Heart left ventricle (tissue), 13 donors: ENCODE measurements at regions not wholly inside any gene's neighbourhood (a gene's known extent, or its start where the extent isn't known, plus 50 kb on each side); places are given as distances from the start of the nearest gene placed in this dataset.

Experiments used
- POLR2A ChIP-seq, 2 donors: fragments of 450-650 bp; IDR thresholded peaks; one replicate each; pipeline ENCODE4 v1.6.1; 2017; ENCODE audit warnings: antibody characterized with exemption in 2 of 2, mild to moderate bottlenecking in 2 of 2, moderate library complexity in 2 of 2
- TF ChIP-seq, protein P1 (sequence below), 12 donors: fragments of 200-600 bp; sonication (generic) in 4 of 12; IDR thresholded peaks; one replicate each; pipeline versions ENCODE4 v1.5.0 to v1.8.0; 2018 to 2022; ENCODE audit warnings: antibody characterized with exemption in 12 of 12, mild to moderate bottlenecking in 5 of 12
- donor health status: ischemic (EF 13 %, LVEDD 7.1; RV severe dilation, severe dysfunction).
- donor health status: DM: no; HTN: yes; CAD: no.
- donor health status: DM: no; HTN: no; CAD: no.
- donor health status: ischemic (EF 25% LVEDD 6.9; RV normal size, moderate dysfunction).
- donor health status: ischemic (EF 25% LVEDD 5.7; RV mildly dilated, moderate dysfunction).
- donor health status: ischemic (EF 35%, LVEDD 5.7; RV mildly dilated, moderate dysfunction).
- donor health status: nonischemic (EF 11% LVEDD 7.7; RV severe dilation, severe dysfunction).
- donor health status: DM: yes; HTN: yes; CAD: no.
- donor health status: PGD.
- donor health status: ischemic (EF 29% LVEDD 5.4; RV normal size, mild dysfunction).
- donor health status: nonischemic (EF 23%, LVEDD 6.1; RV moderate dilation, normal function).

DNA sequence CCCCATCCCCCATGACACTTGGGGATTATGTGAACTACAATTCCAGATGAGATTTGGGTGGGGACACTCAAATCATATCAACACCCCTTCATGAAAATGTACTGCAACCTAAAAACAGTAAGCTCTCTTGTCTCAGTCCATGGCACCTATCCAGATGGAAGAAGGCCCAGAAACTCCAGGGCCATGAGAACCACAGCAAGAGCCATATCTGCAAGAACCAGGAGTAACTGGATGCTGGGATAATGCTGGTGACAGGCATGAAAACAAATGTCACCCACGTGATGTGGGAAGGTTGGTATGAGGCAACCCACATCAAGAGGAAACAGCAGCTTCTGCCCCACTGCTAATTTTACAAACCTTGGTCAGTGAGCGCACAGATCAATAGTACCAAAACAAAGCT is 400.1 kb upstream of the ERCC4 start:
- TF ChIP-seq, protein P1, sequence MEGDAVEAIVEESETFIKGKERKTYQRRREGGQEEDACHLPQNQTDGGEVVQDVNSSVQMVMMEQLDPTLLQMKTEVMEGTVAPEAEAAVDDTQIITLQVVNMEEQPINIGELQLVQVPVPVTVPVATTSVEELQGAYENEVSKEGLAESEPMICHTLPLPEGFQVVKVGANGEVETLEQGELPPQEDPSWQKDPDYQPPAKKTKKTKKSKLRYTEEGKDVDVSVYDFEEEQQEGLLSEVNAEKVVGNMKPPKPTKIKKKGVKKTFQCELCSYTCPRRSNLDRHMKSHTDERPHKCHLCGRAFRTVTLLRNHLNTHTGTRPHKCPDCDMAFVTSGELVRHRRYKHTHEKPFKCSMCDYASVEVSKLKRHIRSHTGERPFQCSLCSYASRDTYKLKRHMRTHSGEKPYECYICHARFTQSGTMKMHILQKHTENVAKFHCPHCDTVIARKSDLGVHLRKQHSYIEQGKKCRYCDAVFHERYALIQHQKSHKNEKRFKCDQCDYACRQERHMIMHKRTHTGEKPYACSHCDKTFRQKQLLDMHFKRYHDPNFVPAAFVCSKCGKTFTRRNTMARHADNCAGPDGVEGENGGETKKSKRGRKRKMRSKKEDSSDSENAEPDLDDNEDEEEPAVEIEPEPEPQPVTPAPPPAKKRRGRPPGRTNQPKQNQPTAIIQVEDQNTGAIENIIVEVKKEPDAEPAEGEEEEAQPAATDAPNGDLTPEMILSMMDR (IDR thresholded peaks at IDR 0.05): no peak
- TF ChIP-seq POLR2A (IDR thresholded peaks at IDR 0.05): no peak
